ENCODE measurements at regions not wholly inside any gene's neighbourhood (a gene's known extent, or its start where the extent isn't known, plus 50 kb on each side); places are given as distances from the start of the nearest gene placed in this dataset.

DNA sequence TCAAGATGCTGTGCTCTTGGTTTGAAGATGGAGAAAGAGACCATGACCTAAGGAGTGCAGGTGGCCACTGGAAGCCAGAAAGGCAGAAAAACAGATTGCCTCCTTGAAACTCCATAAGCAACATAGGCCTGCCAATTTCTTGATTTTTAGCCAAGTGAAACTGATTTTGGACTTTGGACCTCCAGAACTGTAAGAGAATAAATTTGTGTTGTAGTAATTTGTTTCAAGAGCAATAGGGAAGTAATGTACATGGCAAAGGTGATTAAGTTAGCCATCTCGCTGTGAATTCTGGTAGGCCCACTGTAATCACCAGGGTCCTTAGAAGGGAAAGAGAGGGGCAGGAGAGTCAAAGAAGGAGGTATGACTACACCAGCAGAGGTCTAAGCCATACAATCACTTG is 238.8 kb downstream of the CNTN3 start:
- TF ChIP-seq, protein P1, sequence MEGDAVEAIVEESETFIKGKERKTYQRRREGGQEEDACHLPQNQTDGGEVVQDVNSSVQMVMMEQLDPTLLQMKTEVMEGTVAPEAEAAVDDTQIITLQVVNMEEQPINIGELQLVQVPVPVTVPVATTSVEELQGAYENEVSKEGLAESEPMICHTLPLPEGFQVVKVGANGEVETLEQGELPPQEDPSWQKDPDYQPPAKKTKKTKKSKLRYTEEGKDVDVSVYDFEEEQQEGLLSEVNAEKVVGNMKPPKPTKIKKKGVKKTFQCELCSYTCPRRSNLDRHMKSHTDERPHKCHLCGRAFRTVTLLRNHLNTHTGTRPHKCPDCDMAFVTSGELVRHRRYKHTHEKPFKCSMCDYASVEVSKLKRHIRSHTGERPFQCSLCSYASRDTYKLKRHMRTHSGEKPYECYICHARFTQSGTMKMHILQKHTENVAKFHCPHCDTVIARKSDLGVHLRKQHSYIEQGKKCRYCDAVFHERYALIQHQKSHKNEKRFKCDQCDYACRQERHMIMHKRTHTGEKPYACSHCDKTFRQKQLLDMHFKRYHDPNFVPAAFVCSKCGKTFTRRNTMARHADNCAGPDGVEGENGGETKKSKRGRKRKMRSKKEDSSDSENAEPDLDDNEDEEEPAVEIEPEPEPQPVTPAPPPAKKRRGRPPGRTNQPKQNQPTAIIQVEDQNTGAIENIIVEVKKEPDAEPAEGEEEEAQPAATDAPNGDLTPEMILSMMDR (IDR thresholded peaks at IDR 0.05): no peak
- Mint-ChIP-seq H3K9me3 (peaks cover 9% of the 10 kb centered on the region), H3K36me3 (ENCODE audit: low read depth) (no peaks in the 10 kb centered on the region), H3K27me3 (no peaks in the 10 kb centered on the region), H3K4me1 (no peaks in the 10 kb centered on the region), H3K4me3 (no peak overlapping the region), H3K27ac (no peak overlapping the region)
- ChIA-PET POLR2A (no interaction called here), CTCF (no interaction called here)
- no peak for DNase-seq
- no peak for ATAC-seq (ENCODE audit: low read depth)
- intact Hi-C loops (cut with micrococcal nuclease): no loop called here

DNA sequence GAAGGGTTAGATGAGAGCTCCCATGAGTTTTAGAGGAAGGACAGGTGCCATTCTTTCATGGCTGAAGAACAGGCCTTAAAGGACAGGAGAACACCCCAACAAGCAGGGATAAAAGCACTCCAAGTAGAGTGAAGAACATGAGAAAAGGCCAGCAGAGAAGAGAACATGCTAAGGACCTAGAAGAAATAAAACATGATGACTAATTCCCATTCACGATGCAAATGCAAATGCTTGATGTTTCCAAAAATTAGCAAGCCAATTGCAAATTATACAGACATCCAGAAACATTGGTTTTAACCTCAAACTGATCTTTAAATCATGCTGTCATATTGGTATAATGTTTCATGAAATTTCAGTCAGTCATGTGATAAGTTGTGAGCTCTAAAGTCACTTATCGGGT is 241.7 kb downstream of the CNTN3 start:
- H3K4me1 Mint-ChIP-seq: no peaks in the 10 kb centered on the region

DNA sequence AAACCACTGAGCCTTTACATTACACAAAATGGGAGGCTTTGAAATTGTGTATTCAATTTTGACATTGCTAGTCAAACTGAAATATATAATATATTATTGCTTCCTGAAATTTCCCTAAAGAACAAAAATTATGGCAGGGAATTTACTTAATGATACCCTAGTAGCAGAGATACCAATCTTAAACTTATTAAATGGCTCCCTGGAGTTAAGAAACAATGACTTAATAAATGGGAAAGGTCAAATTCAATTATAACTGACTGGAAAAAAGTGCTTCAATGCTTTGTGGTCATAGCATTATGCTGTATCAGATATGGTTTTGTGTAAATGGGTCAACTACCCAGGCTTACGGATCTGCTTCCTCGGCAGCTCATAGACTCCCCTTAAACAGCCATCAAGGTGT is 244.1 kb downstream of the CNTN3 start:
- Mint-ChIP-seq H3K9me3 (peaks cover 5% of the 10 kb centered on the region), H3K27me3 (no peaks in the 10 kb centered on the region), H3K36me3 (ENCODE audit: low read depth) (no peaks in the 10 kb centered on the region), H3K4me1 (no peaks in the 10 kb centered on the region), H3K27ac (no peak overlapping the region), H3K4me3 (no peak overlapping the region)
- intact Hi-C loops (cut with micrococcal nuclease): no loop called here
- ATAC-seq (ENCODE audit: low read depth): no peak
- ChIA-PET CTCF (no interaction called here), POLR2A (no interaction called here)
- DNase-seq: no peak
- TF ChIP-seq, protein P1 (IDR thresholded peaks at IDR 0.05): no peak

More for the DNA sequence above, 241.7 kb downstream of the CNTN3 start:
- Mint-ChIP-seq H3K4me3 (no peak overlapping the region), H3K27ac (no peak overlapping the region), H3K27me3 (no peaks in the 10 kb centered on the region), H3K9me3 (peaks cover 6% of the 10 kb centered on the region), H3K36me3 (ENCODE audit: low read depth) (no peaks in the 10 kb centered on the region)
- CTCF ChIA-PET: no interaction called here
- no peak for ATAC-seq (ENCODE audit: low read depth)
- POLR2A ChIA-PET: no interaction called here
- TF ChIP-seq, protein P1 (IDR thresholded peaks at IDR 0.05): no peak
- intact Hi-C loops (cut with micrococcal nuclease): no loop called here
- DNase-seq: no peak

DNA sequence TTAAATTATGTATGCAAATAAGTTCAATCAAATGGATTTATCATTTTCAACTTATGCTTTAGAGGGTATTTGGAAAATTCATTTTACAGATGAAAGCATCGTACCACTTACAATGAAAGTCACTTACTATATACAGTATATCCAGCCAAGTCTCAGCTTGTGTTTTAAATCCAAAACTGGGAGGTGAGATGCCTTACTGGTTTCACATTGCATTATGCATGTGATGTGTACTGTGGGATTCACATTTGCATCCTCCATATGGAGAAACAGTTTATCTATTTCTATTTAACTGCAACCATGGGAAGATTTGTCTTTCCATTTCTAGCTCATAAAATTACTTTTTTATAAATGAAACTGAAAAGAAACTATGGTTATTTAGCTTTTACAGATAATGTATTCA is 248.1 kb downstream of the CNTN3 start:
- DNase-seq: no peak

DNA sequence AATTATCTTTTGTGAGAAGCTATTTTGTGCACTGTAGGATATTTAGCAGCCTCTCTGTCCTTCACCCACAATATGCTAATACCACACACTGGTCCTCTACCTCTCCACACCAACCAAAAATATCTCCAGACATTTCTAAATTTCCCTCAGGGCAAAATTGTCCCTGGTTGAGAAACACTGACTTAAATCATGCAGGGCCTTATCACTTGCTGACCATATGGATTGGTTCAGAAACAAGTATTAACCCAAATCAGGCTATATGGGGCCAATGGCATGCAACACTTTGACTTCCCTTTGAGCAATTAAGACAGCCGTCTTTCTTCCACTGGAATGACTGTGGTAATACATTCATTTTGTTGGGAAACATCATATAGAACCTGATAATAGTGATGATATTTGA is 251.1 kb downstream of the CNTN3 start:
- H3K36me3 Mint-ChIP-seq (ENCODE audit: low read depth): no peaks in the 10 kb centered on the region
- no peaks in the 10 kb centered on the region for H3K4me1 Mint-ChIP-seq
- intact Hi-C loops (cut with micrococcal nuclease): no loop called here
- no peak for ATAC-seq (ENCODE audit: low read depth)
- CTCF ChIA-PET: no interaction called here
- no peak overlapping the region for H3K4me3 Mint-ChIP-seq
- H3K9me3 Mint-ChIP-seq: peaks cover 2% of the 10 kb centered on the region
- no peak for DNase-seq
- no peak overlapping the region for H3K27ac Mint-ChIP-seq
- H3K27me3 Mint-ChIP-seq: no peaks in the 10 kb centered on the region
- TF ChIP-seq, protein P1 (IDR thresholded peaks at IDR 0.05): no peak
- POLR2A ChIA-PET: no interaction called here

More for the DNA sequence above, 248.1 kb downstream of the CNTN3 start:
- no peak for ATAC-seq (ENCODE audit: low read depth)
- intact Hi-C loops (cut with micrococcal nuclease): no loop called here
- no peak overlapping the region for H3K27ac Mint-ChIP-seq
- H3K36me3 Mint-ChIP-seq (ENCODE audit: low read depth): no peaks in the 10 kb centered on the region
- TF ChIP-seq, protein P1 (IDR thresholded peaks at IDR 0.05): no peak
- H3K4me3 Mint-ChIP-seq: no peak overlapping the region
- no peaks in the 10 kb centered on the region for H3K4me1 Mint-ChIP-seq
- peaks cover 2% of the 10 kb centered on the region for H3K9me3 Mint-ChIP-seq
- CTCF ChIA-PET: no interaction called here
- no peaks in the 10 kb centered on the region for H3K27me3 Mint-ChIP-seq
- POLR2A ChIA-PET: no interaction called here

All from activated B cell treated with CpG ODN at 0.5 μM for 24 hours (primary cell).